T-helper 1 cell (primary cell): ENCODE measurements at regions not wholly inside any gene's neighbourhood (a gene's known extent, or its start where the extent isn't known, plus 50 kb on each side); places are given as distances from the start of the nearest gene placed in this dataset.
"Not testable (repeated sequence)": the region's sequence is repeated elsewhere in the genome, so short reads cannot be mapped to it uniquely, and the experiment has no call there.

Source experiments
- DNase-seq, 5 donors: peaks; one replicate each; pipeline ENCODE4 v3.0.0-alpha.2; 2012 to 2020

DNA sequence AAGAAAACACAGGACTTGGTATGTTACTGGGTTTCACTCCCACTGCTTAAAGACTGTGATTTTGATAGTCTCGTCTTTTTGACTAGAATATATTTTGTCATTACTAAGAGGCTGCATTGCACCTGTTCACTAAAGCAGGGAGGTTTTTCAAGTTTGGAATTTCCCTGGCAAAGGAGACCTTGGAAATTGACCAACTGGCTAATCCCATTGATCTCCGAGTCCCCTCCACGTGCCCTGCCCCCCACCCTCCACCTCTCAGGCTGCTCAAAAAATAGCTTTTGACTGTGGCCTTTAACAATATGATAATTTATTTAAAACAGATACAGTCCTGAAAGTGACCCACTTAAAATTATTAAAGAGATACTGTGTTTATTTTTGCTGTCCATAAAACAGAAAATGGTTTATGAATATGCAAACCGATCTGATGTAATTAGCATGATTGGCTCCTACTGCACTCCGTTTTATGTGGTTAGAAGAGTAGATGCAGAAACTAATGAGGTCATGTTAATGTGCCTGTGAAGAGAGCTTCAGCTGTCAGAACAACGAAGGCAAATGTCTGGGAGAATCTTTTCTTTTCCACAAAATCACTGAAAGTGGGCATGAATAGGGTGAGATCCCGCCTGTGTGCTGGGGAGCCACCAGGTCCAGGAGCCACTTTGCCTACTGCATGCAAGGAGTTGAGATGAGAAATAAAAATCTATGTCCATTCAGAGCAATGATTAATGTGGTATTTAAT lies 361.5 kb downstream of the RRAGC start:
- no peak for DNase-seq

DNA sequence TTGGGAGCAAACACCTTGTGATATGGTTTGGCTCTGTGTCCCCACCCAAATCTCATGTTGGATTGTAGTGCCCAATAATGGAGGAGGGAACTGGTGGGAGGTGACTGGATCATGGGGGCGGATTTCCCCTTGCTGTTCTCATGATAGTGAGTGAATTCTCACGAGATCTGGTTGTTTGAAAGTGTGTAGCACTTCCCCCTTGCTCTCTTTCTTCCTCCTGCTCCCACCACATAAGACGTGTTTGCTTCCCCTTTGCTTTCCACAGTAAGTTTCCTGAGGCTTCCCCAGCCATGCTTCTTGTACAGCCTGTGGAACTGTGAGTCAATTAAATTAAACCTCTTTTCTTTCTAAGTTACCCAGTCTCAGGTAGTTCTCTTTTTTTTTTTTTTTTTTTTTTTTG lies 366.3 kb downstream of the RRAGC start:
- not testable (repeated sequence) for DNase-seq

DNA sequence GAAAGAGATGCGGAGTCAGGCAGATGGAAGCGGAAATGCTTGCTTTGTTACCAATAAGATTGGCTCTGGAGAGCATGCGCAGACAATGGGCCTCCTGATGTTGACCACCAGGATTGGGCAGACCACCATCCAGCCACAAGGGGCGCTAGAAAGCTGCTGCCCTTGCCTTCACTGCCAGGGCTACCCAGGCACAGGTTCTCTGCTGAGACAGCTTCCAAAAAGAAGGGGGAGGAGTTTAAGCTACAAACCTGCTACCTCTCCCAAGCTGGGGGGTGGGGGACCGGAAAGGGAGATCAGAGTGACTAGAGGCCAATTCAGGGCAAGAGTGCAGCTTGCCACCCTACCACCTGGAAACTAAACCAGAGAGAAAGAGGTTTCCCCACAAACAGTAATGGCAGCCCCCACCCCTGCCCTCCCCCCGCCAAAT lies 369.7 kb downstream of the RRAGC start:
- peak in 1 of 5 donors; percentile 28 for DNase-seq

DNA sequence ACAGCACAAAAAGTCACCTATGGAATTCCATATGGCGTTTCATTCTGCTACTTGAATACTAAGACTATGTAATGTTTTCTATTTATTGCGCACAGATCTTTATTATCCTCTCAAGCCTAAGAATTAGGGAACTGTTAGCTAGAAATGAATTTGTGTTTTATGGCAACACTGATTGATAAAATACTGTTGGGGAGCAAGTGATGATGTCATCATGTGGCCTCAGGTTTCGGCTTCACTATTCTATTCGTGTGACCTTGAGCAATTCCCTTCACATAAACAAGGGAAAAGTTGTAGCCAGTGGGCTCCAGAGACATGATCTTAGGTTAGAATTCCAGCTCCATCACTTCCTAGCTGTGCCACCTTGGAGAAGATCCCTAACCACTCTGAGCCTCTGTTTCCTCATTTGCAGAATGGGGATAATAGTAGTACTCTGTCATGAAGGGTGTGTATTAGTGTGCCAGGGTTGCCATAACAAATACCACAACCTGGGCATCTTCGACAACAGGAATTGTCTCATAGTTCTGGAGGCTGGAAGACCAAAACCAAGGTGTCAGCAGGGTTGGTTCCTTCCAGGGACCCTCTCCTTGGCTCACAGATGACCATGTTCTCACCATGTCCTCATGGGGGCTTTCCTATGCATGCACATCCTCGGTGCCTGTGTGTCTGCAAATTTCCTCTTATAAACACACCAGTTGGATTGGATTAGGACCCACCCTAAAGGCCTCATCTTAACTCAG lies 371.2 kb downstream of the RRAGC start:
- no peak for DNase-seq

DNA sequence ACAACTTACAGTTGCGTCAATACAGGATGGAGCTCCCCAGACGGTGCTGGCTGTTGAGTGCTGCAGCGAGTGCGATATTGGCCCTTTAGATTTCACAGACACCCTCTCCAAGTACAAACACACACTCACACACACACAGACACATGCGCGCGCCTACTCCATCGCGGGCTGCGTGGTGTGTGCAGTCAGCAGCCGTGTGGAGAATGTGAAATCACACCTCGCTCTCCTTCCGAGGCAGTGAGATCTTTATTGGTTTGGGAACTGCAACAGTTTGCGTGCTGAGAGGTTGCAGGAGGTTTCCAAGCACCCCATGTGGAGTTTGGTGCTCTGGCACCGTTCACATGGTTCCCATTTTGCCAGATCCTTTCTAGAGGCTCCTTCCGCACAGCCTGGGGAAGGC lies 372.2 kb downstream of the RRAGC start:
- DNase-seq: no peak

DNA sequence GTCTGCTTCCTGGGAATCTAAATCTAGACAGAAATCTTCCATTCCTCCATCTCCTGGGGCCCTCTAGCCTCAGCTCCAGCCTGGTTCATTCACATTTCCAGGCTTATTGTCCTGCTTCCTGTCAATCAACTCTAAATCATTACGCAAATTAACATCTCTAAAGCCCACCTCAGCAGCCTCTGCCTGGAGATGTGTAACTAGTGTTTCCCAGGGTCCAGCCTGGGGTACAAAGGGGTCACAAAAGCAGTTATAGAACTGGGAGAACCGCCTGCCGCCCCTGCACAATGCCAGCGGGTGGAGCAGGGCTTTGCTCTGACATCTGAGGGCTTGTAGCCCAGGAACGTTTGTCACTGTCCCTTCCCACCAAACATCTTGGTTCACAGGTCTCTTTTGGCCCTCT lies 373.5 kb downstream of the RRAGC start:
- no peak for DNase-seq

DNA sequence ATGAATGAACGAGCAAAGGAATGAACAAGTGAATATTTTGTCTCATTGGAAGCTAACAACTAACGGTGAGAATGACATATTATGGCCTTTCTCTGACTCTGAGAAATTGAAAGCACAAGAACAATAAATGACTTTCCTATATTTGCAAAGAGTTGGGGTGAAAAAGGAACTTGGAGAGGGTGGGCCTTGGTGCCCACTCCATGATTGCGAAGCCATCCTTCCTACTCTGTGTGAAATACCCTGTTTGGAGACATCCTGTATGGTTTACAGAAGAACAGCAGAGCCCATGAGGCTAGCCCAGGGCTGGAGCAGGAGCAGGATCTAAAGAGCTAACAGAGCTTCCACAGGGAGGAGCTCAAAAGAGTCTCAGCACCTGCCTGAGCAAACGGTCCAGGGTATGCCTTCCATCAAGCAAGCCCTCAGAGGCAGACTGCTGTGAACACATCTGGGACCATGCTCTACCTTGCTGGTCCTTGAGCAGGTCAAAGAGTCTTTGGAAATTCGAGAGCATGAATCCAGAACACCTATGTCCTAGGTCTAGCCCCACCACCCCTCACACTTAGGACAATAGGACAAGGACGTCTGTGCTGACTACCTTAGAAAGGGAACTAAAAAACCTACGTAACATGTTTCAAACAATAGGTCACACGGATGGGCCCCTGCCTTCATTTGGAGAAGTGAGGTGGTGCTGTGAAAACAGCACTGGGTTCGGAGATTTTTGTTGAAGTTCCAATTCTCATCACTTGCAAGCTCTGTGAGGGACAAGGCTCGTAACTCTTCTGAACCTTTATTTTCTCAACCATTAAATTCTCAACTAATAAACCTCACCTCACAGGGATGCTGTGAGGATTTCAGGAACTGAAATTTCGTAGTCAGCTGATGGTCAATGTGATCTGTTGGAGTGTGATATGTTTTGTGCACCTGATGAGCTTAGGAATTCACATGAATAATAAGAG lies 377.4 kb downstream of the RRAGC start:
- DNase-seq: no peak

DNA sequence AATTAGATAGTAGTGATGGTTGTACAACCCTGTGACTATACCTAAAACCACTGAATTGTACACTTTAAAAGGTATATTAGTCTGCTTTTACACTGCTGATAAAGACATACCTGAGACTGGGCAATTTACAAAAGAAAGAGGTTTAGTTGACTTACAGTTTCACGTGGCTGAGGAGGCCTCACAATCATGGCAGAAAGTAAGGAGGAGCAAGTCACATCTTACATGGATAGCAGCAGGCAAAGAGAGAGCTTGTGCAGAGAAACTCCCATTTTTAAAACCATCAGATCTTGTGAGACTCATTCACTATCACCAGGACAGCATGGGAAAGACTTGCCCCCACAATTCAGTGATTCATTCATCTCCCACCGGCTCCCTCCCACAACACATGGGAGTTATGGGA lies 379.9 kb downstream of the RRAGC start:
- DNase-seq: not testable (repeated sequence)

DNA sequence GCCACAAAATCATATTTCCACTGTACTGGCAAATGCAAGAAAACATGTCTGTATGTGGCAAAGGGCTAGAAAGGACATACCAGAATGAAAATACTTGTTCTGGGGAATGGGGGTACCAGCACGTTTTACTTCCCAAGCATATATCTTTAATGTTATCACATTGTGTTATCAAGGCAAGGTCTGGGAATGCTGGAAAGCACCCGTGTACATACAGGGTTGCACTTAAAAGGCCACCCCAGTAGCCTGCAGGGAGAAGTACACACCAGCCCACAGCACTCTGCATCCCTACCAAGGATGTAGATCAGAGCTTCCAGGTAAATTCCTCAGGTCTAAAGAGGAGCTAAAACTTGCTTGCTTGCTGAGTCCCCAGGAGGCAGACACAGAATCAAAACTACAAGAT lies 381.8 kb downstream of the RRAGC start:
- no peak for DNase-seq

DNA sequence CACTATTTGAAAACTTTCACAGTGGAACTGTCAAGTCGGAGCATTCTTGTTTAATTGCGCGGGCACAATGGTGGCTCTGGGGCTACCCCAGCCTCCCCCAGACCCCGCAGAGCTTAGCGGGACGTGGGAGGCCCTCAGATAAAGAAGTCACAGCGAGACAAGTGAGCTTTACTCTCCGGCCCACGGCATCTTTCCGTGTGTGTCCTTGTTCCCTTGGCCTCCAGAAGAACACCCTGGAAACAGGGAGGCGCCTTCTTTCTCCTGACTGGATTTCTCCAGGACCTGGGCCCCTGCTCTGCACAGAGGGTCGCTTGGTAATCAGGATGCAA lies 382.8 kb downstream of the RRAGC start:
- no peak for DNase-seq

DNA sequence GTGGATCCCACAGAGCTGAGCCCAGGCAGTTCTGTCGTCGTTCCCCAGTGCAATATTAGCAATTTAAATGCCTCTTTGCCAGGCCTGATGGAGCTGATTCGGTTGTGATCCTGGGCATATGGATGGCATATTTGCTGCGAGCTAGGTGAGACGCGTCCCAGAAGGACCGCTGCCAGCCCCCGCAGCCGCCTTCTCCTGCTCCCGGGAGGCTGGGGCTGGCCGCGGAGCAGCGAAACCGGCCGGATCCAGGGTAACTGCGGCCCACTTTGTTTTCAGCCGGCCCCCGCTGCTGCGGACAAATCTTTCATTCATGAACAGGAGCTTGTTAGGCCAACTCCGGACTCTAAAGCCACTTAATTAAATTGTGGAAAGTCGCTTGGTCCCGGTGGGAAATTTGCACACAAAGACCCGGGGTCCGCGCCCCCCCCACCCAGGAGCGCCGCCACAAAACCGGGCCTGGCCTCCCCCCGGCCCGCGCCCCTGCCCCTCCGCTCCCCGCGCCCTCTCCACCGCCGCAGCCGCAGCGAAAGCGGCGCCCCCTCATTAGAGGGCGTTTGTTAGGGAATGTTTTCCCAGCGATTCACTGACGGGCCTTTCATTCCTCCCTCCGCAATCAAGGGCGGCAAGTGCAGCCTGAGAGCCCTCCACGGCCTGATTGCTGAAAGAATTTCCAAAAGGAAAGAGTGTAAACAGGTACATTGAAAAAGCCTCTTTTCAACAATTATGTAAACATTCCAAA lies 383.3 kb downstream of the RRAGC start:
- no peak for DNase-seq

DNA sequence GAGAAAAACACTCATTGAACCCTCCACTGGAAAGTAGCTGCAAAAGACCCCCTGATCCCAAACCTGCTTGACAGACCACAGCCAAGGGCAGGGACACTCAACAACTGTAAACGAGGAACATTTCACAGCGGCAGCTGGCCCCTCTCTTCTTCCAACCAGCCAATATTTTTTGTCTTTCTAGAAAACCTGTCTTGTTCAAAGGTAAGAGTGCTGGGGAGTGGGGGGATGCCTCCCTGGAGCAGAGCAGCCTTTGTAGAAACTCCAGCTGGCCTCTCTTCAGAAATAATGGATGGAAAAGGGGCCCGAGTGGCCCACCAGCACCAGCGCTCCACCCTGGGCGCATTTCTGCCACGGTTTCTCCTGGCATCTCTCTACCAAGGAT lies 384.0 kb downstream of the RRAGC start:
- DNase-seq: no peak

DNA sequence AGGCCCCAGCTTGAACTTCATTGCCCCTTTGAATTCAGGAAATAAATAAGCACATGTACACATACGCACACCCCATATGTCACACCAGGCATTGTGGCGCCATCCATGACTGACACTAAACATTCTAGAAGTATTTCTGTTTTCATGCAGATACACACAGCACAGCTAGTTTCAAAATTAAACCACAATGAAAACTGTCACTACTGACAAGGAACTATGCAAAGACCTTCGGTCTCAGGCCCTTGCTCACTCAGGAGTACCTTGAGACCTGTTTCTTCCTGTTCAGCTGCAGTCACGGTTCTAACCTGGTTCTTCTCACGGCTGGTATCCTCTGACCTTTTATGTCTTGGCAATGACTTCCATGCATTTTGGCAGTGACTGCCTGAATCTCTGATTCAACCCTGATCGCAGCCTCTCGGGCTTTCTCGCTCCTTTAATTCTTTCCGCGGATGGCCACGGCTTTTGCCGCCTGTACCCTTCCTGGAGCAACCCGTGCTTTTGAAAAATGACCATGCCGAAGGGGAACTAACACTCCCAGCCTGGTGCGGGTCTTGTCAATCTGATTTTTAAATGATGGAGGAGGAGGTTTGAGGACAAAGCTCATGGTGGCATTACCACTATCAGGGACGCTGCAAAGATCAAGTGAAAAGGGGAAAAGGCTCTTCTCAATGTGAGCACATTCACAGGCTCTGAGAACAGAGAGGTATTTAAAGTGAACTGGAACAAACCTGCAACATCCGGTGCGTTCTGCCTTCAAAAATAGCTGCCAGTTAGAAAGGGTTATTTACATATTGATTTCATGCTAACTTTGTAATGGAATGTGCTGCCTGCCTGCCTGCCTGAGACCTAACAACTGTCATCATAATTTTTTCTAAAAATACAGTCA lies 384.6 kb downstream of the RRAGC start:
- DNase-seq: peak in 1 of 5 donors; percentile 3

DNA sequence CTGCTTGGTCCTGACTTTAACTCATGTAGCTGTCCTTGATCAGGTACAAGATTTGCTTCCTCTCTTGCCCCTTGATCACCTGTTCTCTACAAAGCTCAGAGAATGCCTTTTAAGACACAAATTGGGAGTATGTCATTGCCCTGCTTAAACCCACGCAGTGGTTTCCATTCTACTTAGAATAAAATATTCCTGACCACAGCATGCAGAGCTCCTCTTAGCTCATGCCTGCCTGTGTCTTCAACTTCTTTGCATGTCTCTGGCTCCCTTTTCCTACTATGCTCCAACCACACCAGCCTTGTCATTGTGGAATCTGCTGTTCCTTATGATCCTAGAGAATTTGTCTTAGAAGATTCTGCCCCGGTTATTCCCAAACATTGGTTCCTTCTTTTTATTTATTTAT lies 393.1 kb downstream of the RRAGC start:
- no peak for DNase-seq

DNA sequence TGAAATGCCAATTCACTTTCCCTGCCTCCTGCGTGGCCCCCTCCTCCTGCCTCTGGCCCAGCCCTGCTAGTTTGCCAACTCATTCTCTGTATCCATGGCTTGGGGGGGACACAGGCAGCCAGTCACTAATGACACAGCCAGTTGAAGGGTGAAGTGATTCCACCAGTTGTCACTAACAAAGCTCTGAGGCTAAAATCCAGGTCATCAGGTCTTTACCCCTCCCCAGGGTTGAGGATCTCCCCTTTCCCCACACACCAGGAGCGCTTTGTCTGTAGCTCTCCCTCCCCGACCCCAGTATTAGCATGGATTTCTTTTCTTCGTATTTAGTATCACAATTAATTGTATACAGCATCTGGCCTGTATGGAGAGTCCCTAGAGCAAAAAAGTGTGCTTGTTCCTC lies 394.1 kb downstream of the RRAGC start:
- no peak for DNase-seq

DNA sequence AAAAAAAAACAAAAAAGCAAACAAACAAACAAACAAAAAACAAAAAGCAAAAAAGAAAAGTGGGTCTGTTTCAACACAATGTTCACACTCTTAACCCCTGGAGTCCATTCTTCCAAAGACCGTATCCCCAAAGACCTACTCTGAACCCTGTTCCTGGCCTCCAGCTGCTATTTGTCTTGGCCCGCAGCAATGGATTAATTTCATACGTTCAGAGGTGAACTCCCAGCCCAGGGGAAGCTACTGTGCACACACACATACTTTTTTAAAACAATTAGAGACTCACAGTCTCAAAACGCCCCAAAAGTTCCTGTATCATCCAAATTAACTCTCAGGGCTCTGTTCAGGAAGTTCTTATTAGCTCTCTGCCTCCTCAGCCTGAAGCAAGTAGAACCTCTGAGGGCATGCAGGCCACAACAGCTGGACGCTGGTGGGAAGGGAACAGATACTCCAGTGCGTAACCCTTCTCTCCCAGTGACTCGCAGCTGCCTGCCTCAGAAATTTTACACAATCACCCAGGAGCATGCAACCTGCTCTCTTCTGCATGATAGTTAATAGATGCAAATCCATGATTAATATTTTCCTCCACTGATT lies 395.4 kb downstream of the RRAGC start:
- no peak for DNase-seq

DNA sequence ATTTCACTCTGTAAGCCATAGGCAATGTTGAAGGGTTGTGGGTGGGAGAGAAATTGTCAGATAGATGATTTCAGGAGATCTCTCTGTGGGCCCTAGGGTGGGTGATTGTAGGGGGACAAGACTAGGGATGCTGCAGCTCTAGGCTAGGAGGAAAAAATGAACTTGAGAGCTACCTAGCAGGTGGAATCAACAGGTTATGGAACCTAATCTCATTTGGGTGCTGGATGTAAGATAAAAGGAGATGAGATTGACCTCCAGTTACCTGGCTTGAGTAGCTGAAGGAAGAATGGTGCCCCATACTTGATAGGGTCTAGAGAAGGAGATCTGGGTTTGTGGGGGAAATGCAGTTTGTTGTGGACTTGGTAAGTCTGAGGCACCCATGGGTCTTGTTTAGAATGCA lies 396.5 kb downstream of the RRAGC start:
- DNase-seq: no peak

DNA sequence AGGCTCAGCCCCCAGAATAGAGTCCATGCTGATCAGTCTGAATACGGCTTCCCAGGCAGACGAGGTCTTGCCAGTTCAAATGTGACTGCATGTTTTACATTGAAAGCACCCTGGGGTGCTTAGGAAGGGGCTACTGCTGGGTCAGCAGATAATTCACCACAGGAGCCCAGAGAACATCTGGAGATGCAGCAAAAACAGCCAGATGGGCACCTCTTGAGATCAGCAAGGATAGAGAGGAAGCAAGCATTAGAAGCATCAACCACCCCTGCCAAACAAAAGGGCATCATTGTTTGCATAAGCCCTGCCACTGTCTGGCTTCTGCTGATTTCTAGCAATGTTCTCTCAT lies 403.1 kb downstream of the RRAGC start:
- no peak for DNase-seq

DNA sequence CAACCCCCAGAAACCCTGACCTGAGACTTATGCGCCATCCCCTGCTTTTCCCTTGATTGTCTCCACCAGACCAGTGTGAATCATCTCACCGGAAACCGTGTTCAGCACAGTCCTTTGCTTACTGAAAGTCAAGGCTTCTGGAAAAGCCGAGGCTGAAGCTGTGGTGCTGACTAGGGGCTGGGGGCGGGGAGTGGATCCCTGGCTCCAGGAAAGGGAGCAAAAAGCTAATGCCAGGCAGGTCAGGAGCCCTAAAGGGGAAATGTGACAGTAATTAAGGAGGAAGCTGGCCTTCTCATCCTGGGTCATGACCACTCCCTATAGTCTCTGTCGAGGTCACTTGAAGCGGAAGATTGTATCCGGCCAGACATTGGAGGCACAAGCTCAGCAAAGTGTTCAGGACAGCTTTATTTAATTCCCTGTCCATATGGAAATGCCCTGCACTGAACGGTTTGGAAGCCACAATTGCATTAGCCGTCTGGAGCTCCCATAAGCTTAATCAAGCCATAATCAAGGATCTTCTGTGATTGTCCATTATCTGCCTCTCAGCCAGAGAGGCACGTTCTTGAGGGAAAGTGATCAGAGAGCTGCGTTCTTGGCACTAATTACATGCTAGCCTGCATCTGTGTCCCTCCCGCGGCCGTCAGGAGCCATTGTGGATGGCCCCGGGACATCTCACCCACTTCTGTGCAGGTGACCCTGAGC lies 403.6 kb downstream of the RRAGC start:
- DNase-seq: no peak

DNA sequence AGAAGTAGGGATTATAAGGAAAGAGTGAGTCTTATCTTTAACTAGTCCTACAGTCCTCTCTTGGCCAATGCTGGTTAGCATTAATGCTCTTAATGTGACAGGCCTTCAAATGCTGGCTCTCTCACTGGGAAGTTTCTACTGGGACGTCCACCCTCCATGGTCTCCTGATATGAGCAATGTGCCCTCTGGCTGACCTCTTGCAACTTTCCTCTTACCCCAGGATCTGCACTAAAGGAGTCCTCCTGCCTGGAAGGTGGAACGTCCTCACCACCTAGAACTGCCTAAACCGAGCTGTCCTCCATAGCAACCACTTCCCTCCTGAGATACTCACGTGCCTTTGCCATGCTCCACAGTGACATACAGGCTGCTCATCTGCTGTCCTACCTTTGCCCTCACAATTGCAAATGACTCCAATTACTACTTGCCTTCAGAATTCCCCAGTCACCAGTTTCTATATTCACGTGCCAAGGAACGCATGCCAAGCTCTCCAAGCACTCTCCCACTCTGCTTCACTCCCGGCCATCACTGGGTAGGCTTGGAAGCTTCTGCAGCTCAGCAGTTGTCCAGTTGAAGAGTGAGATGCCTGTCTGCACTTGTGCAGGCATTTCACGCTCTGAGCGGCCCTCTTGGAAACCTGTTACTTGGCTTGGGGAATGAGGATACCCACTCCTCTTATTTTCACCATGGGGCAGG lies 404.7 kb downstream of the RRAGC start:
- DNase-seq: no peak
